CD4-positive, alpha-beta T cell treated with Interleukin-4 for 1 hour (primary cell): ENCODE measurements at regions not wholly inside any gene's neighbourhood (a gene's known extent, or its start where the extent isn't known, plus 50 kb on each side); places are given as distances from the start of the nearest gene placed in this dataset.

ENCODE experiments used
- DNase-seq, 2 donors: peaks; one replicate each; pipeline ENCODE4 v3.0.0-alpha.2; 2020 to 2022

GRCh38 chr13:33520468-33520839 is 234.9 kb upstream of the STARD13 start:
- no peak for DNase-seq

GRCh38 chr13:33524086-33524485 is 238.5 kb upstream of the STARD13 start:
- DNase-seq, result no peak

GRCh38 chr13:33525763-33526162 is 240.2 kb upstream of the STARD13 start:
- DNase-seq, result no peak

- DNase-seq, result no peak
Measured at GRCh38 chr13:33526718-33527117, 241.2 kb upstream of the STARD13 start.

GRCh38 chr13:33528896-33529295 is 243.3 kb upstream of the STARD13 start:
- DNase-seq, result no peak

GRCh38 chr13:33531484-33531883 is 245.9 kb upstream of the STARD13 start:
- no peak for DNase-seq

- no peak for DNase-seq
Measured at GRCh38 chr13:33535061-33535460, 249.5 kb upstream of the STARD13 start.

- no peak for DNase-seq
Measured at GRCh38 chr13:33536601-33537000, 251.0 kb upstream of the STARD13 start.

- DNase-seq, result no peak
Measured at GRCh38 chr13:33537026-33537425, 251.5 kb upstream of the STARD13 start.

- DNase-seq, result no peak
Measured at GRCh38 chr13:33537676-33538075, 252.1 kb upstream of the STARD13 start.

- no peak for DNase-seq
Measured at GRCh38 chr13:33541456-33541855, 255.9 kb upstream of the STARD13 start.

- DNase-seq, result no peak
Measured at GRCh38 chr13:33541962-33542308, 256.4 kb upstream of the STARD13 start.

- DNase-seq, result peak; percentile 99
Measured at GRCh38 chr13:33542309-33543088, 256.9 kb upstream of the STARD13 start.

GRCh38 chr13:33543089-33543459 is 257.5 kb upstream of the STARD13 start:
- DNase-seq, result no peak

- DNase-seq, result peak in 1 of 2 donors; percentile 22
Measured at GRCh38 chr13:33543631-33544265, 258.2 kb upstream of the STARD13 start.

GRCh38 chr13:33544308-33544707 is 258.8 kb upstream of the STARD13 start:
- no peak for DNase-seq

GRCh38 chr13:33545492-33545891 is 259.9 kb upstream of the STARD13 start:
- DNase-seq, result no peak

- no peak for DNase-seq
Measured at GRCh38 chr13:33547035-33547434, 261.5 kb upstream of the STARD13 start.

GRCh38 chr13:33548069-33548468 is 262.5 kb upstream of the STARD13 start:
- no peak for DNase-seq

- DNase-seq, result no peak
Measured at GRCh38 chr13:33550276-33550675, 264.7 kb upstream of the STARD13 start.

- DNase-seq, result no peak
Measured at GRCh38 chr13:33550885-33551284, 265.3 kb upstream of the STARD13 start.

- DNase-seq, result no peak
Measured at GRCh38 chr13:33554919-33555791, 262.8 kb upstream of the RFC3 start.

GRCh38 chr13:33556828-33557227 is 261.1 kb upstream of the RFC3 start:
- no peak for DNase-seq

GRCh38 chr13:33560726-33561125 is 257.2 kb upstream of the RFC3 start:
- DNase-seq, result no peak
